C4-2B (cell line): ENCODE measurements at regions not wholly inside any gene's neighbourhood (a gene's known extent, or its start where the extent isn't known, plus 50 kb on each side); places are given as distances from the start of the nearest gene placed in this dataset.

Experiments used
- ZFX ChIP-seq: fragments of 450-650 bp; IDR thresholded peaks from 2 replicates; pipeline ENCODE4 v1.6.1; 2017
- TF ChIP-seq, protein P1 (sequence below): fragments of 450-650 bp; conservative IDR thresholded peaks from 2 replicates; pipeline ENCODE4 v1.5.1; 2017; ENCODE audit warnings: mild to moderate bottlenecking

DNA sequence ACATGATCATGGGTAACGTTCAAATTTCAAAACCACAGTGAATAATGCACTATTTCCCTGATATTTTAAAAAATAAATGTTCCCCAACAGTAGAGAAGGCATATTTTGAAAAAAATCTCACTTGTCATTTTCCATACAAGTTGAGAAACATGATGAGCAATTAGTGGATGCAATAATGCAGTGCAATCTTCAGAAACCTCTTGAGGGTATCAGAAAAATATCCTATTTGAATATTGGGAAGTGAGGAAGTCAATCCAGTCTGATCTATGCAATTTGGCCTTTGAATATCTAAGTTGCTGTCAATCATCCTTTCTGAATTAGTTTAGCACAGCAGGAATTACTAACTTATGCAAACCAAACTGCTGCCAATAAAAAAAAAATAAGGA is 776.8 kb downstream of the PCDH18 start:
- TF ChIP-seq, protein P1, sequence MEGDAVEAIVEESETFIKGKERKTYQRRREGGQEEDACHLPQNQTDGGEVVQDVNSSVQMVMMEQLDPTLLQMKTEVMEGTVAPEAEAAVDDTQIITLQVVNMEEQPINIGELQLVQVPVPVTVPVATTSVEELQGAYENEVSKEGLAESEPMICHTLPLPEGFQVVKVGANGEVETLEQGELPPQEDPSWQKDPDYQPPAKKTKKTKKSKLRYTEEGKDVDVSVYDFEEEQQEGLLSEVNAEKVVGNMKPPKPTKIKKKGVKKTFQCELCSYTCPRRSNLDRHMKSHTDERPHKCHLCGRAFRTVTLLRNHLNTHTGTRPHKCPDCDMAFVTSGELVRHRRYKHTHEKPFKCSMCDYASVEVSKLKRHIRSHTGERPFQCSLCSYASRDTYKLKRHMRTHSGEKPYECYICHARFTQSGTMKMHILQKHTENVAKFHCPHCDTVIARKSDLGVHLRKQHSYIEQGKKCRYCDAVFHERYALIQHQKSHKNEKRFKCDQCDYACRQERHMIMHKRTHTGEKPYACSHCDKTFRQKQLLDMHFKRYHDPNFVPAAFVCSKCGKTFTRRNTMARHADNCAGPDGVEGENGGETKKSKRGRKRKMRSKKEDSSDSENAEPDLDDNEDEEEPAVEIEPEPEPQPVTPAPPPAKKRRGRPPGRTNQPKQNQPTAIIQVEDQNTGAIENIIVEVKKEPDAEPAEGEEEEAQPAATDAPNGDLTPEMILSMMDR, result no peak
- no peak for TF ChIP-seq ZFX
